K562 (cell line): ENCODE measurements at regions not wholly inside any gene's neighbourhood (a gene's known extent, or its start where the extent isn't known, plus 50 kb on each side); places are given as distances from the start of the nearest gene placed in this dataset.

Experiments used
- ATAC-seq: fragments of 200-7000 bp; cut with Tn5 transposase; 3 replicates; pipeline ENCODE4 v1.9.1; 2020; ENCODE audit warnings: moderate library complexity
- BruUV-seq: library from RNA; stranded (reverse); fragments of 400-500 nt; replicated peaks from 2 replicates; lab custom pipeline; 2021; lab: Mats Ljungman, UMichigan
- CTCF ChIA-PET: fragments of 300-600 bp; formaldehyde crosslinking; extraction: SDS; loops from one replicate; lab custom pipeline; 2021; ENCODE audit warnings: low intra/inter-chr PET ratio; lab: Yijun Ruan, JAX
- POLR2A ChIA-PET: fragments of 300-600, 350-650 bp; sonication (Branson Sonifier 250); formaldehyde crosslinking; extraction: SDS; loops from one replicate; lab custom pipeline; 2021; ENCODE audit warnings: antibody characterized with exemption, inconsistent platforms; lab: Yijun Ruan, JAX
- DNase-seq, 4 experiments: peaks; one replicate each; pipeline versions ENCODE4 v3.0.0 to v3.0.0-alpha.2; 2011 to 2018; ENCODE audit warnings: low spot score in 3 of 4, mixed read lengths in 3 of 4; ENCODE audit errors: extremely low read depth in 1 of 4
- FAIRE-seq: peaks from 2 replicates; lab custom pipeline; 2011; peaks lifted over from hg19 to GRCh38; lab: Jason Lieb, UNC
- H2AFZ ChIP-seq: 2 replicates; pipeline ENCODE4 v1.6.0; 2011; ENCODE audit warnings: low read depth, low read length, control low read depth, inconsistent platforms
- H3K27ac ChIP-seq: fragments of 200-600 bp; 3 replicates; pipeline ENCODE4 v1.8.0; 2011; ENCODE audit warnings: low read depth, mild to moderate bottlenecking, control low read depth, inconsistent platforms, low read length, moderate library complexity, mixed read lengths; ENCODE audit errors: extremely low read depth
- H3K27me3 ChIP-seq, 2 experiments: fragments of 300-600 bp in 1 of 2; 2 replicates in 1 of 2; 3 replicates in 1 of 2; pipeline versions ENCODE4 v1.6.0 to v1.8.0; 2011; ENCODE audit warnings: inconsistent platforms in 2 of 2, low read length in 2 of 2, mild to moderate bottlenecking in 1 of 2, mixed read lengths in 1 of 2, moderate library complexity in 1 of 2; ENCODE audit not compliant: control insufficient read depth in 2 of 2, insufficient read depth in 2 of 2
- H3K36me3 ChIP-seq: fragments of 300-600 bp; 3 replicates; pipeline ENCODE4 v1.8.0; 2011; ENCODE audit warnings: mild to moderate bottlenecking, low read length, inconsistent platforms; ENCODE audit not compliant: control insufficient read depth, insufficient read depth
- H3K4me1 ChIP-seq, 2 experiments: fragments of 200-600 bp in 1 of 2; replicated peaks in 1 of 2; 2 replicates in 1 of 2; 3 replicates in 1 of 2; pipeline versions ENCODE4 v1.5.1 to v1.8.0; 2011; ENCODE audit warnings: inconsistent platforms in 2 of 2, low read length in 2 of 2, mild to moderate bottlenecking in 1 of 2, mixed read lengths in 1 of 2, moderate library complexity in 1 of 2; ENCODE audit not compliant: control insufficient read depth in 2 of 2, insufficient read depth in 2 of 2
- H3K4me2 ChIP-seq: 2 replicates; pipeline ENCODE4 v1.6.1; 2011; ENCODE audit warnings: low read length, control low read depth, inconsistent platforms, mixed read lengths; ENCODE audit not compliant: insufficient read depth
- H3K4me3 ChIP-seq: fragments of 200-600 bp; sonication (generic), shearing (Covaris generic); 2 replicates; pipeline ENCODE4 v1.5.1; 2016; ENCODE audit warnings: control low read depth, inconsistent platforms
- H3K79me2 ChIP-seq: fragments of 200-600 bp; 3 replicates; pipeline ENCODE4 v1.8.0; 2011; ENCODE audit warnings: low read length, inconsistent platforms; ENCODE audit not compliant: control insufficient read depth, insufficient read depth
- H3K9ac ChIP-seq, 2 experiments: 2 replicates each; pipeline versions ENCODE4 v1.6.0 to v1.6.1; 2011; ENCODE audit warnings: low read depth in 2 of 2, low read length in 2 of 2, control low read depth in 1 of 2, inconsistent platforms in 1 of 2, mild to moderate bottlenecking in 1 of 2, mixed read lengths in 1 of 2; ENCODE audit not compliant: insufficient read depth in 1 of 2
- H3K9me1 ChIP-seq: one replicate; pipeline ENCODE4 v1.6.0; 2011; ENCODE audit warnings: inconsistent platforms, mild to moderate bottlenecking, low read length, moderate library complexity; ENCODE audit not compliant: control insufficient read depth, insufficient read depth
- H3K9me3 ChIP-seq: replicated peaks from 2 replicates; pipeline ENCODE4 v1.5.1; 2011; ENCODE audit warnings: low read depth, low read length, inconsistent platforms; ENCODE audit not compliant: control insufficient read depth, insufficient read depth
- H4K20me1 ChIP-seq: replicated peaks from 2 replicates; pipeline ENCODE4 v1.6.1; 2011; ENCODE audit warnings: low read length, inconsistent platforms, mixed read lengths; ENCODE audit not compliant: control insufficient read depth, insufficient read depth
- HDGF ChIP-seq: fragments of 450-650 bp; IDR thresholded peaks from 2 replicates; pipeline ENCODE4 v1.6.1; 2016
- PRMT5 ChIP-seq: sonication (generic); formaldehyde crosslinking; IDR thresholded peaks from 2 replicates; pipeline ENCODE4 v1.5.0; 2020; ENCODE audit warnings: missing genetic modification reagents
- RBM14 ChIP-seq: fragments of 200-400 bp; formaldehyde crosslinking; IDR thresholded peaks from 2 replicates; pipeline ENCODE4 v1.6.1; 2018; ENCODE audit warnings: low read depth, mild to moderate bottlenecking, low read length, moderate library complexity, borderline replicate concordance; ENCODE audit not compliant: insufficient read depth
- ZBTB8A ChIP-seq: fragments of 450-650 bp; IDR thresholded peaks from 2 replicates; pipeline ENCODE4 v1.6.1; 2018; ENCODE audit warnings: mild to moderate bottlenecking, moderate library complexity; ENCODE audit not compliant: partially characterized antibody
- ZNF212 ChIP-seq: fragments of 450-650 bp; formaldehyde crosslinking; IDR thresholded peaks from 2 replicates; pipeline ENCODE4 v1.4.0; 2020; ENCODE audit warnings: mild to moderate bottlenecking
- ZNF77 ChIP-seq: fragments of 250-450 bp; sonication (Bioruptor Pico); IDR thresholded peaks from 2 replicates; pipeline ENCODE4 v1.5.0; 2020
- WGBS: fragments of 100-300 bp; shearing (Covaris generic); methylation state at CpG from one replicate; pipeline ENCODE4 v1.1.6; 2016; ENCODE audit warnings: low coverage, mixed read lengths; ENCODE audit not compliant: insufficient coverage; ENCODE audit errors: missing lambda C conversion rate; 5-methylcytosine and 5-hydroxymethylcytosine counted together
- in situ Hi-C: fragments of 300-500 bp; cut with MboI; formaldehyde crosslinking; loops from 4 replicates; pipeline ENCODE4 v1.15.0; 2018; ENCODE audit warnings: inconsistent platforms, mixed read lengths
- intact Hi-C: fragments of 100-400 bp; cut with micrococcal nuclease; formaldehyde crosslinking; loops from 2 replicates; pipeline ENCODE4 v1.14.2; 2022
- TF ChIP-seq, protein P1 (sequence below): fragments of 450-650 bp; IDR thresholded peaks from 2 replicates; pipeline ENCODE4 v1.6.1; 2017; ENCODE audit warnings: antibody characterized with exemption
- TF ChIP-seq, protein P2 (sequence below), 2 experiments: fragments of 450-650 bp; IDR thresholded peaks; 2 replicates each; pipeline ENCODE4 v1.6.1; 2016

DNA sequence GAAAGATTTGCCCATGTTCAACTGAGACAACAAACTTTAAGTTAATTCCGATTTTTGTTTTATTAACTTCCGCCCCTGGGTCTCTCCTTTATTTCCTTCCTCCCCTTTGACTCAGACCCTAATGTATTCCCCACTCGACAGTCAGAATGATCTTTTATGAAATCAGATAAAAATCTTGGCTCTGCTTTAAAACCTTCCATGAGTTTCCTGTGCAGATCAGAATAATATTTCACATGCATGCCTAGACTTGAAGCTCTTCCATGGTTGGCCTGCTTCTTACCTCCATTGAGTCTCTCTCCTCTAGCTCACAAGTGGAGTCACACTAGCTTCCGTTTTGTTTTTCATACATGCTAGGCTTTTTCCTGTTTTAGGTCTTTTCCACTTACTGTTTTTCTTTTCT is 116.8 kb upstream of the SPATA16 start:
- Histone ChIP-seq H2AFZ (no peak overlapping the region), H3K9me1 (no peaks in the 10 kb centered on the region), H3K9ac (no peak overlapping the region), H3K27ac (no peak overlapping the region), H3K4me1 (no peaks in the 10 kb centered on the region), H3K79me2 (no peaks in the 10 kb centered on the region), H3K36me3 (no peaks in the 10 kb centered on the region), H3K27me3 (no peaks in the 10 kb centered on the region), H4K20me1 (no peaks in the 10 kb centered on the region), H3K4me3 (no peak overlapping the region), H3K4me2 (no peak overlapping the region), H3K9me3 (no peaks in the 10 kb centered on the region)
- in situ Hi-C loops (no loop called here), intact Hi-C loops (no loop called here)
- FAIRE-seq (no peak), DNase-seq (no peak), ATAC-seq (no peak)
- no TSS peak for BruUV-seq
- WGBS: 0% methylated on average over 4 of the region's 4 CpGs
- CTCF ChIA-PET: no interaction called here
- TF ChIP-seq HDGF (no peak), PRMT5 (CRISPR knock-in tag) (no peak), ZNF77 (CRISPR knock-in tag) (no peak), RBM14 (no peak), ZNF212 (CRISPR knock-in tag) (no peak), ZBTB8A (no peak)
- TF ChIP-seq, protein P1, sequence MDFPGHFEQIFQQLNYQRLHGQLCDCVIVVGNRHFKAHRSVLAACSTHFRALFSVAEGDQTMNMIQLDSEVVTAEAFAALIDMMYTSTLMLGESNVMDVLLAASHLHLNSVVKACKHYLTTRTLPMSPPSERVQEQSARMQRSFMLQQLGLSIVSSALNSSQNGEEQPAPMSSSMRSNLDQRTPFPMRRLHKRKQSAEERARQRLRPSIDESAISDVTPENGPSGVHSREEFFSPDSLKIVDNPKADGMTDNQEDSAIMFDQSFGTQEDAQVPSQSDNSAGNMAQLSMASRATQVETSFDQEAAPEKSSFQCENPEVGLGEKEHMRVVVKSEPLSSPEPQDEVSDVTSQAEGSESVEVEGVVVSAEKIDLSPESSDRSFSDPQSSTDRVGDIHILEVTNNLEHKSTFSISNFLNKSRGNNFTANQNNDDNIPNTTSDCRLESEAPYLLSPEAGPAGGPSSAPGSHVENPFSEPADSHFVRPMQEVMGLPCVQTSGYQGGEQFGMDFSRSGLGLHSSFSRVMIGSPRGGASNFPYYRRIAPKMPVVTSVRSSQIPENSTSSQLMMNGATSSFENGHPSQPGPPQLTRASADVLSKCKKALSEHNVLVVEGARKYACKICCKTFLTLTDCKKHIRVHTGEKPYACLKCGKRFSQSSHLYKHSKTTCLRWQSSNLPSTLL: no peak
- TF ChIP-seq, protein P2, sequence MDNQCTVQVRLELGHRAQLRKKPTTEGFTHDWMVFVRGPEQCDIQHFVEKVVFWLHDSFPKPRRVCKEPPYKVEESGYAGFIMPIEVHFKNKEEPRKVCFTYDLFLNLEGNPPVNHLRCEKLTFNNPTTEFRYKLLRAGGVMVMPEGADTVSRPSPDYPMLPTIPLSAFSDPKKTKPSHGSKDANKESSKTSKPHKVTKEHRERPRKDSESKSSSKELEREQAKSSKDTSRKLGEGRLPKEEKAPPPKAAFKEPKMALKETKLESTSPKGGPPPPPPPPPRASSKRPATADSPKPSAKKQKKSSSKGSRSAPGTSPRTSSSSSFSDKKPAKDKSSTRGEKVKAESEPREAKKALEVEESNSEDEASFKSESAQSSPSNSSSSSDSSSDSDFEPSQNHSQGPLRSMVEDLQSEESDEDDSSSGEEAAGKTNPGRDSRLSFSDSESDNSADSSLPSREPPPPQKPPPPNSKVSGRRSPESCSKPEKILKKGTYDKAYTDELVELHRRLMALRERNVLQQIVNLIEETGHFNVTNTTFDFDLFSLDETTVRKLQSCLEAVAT (IDR thresholded peaks at IDR 0.05): no peak
- POLR2A ChIA-PET: no interaction called here
